K562 (cell line): ENCODE measurements at regions not wholly inside any gene's neighbourhood (a gene's known extent, or its start where the extent isn't known, plus 50 kb on each side); places are given as distances from the start of the nearest gene placed in this dataset.

ENCODE experiments used
- ATAC-seq: fragments of 200-7000 bp; cut with Tn5 transposase; 3 replicates; pipeline ENCODE4 v1.9.1; 2020; ENCODE audit warnings: moderate library complexity
- BruUV-seq: library from RNA; stranded (reverse); fragments of 400-500 nt; replicated peaks from 2 replicates; lab custom pipeline; 2021; lab: Mats Ljungman, UMichigan
- CTCF ChIA-PET: fragments of 300-600 bp; formaldehyde crosslinking; extraction: SDS; loops from one replicate; lab custom pipeline; 2021; ENCODE audit warnings: low intra/inter-chr PET ratio; lab: Yijun Ruan, JAX
- POLR2A ChIA-PET: fragments of 300-600, 350-650 bp; sonication (Branson Sonifier 250); formaldehyde crosslinking; extraction: SDS; loops from one replicate; lab custom pipeline; 2021; ENCODE audit warnings: antibody characterized with exemption, inconsistent platforms; lab: Yijun Ruan, JAX
- DNase-seq, 4 experiments: peaks; one replicate each; pipeline versions ENCODE4 v3.0.0 to v3.0.0-alpha.2; 2011 to 2018; ENCODE audit warnings: low spot score in 3 of 4, mixed read lengths in 3 of 4; ENCODE audit errors: extremely low read depth in 1 of 4
- FAIRE-seq: peaks from 2 replicates; lab custom pipeline; 2011; peaks lifted over from hg19 to GRCh38; lab: Jason Lieb, UNC
- H2AFZ ChIP-seq: 2 replicates; pipeline ENCODE4 v1.6.0; 2011; ENCODE audit warnings: low read depth, low read length, control low read depth, inconsistent platforms
- H3K27ac ChIP-seq: fragments of 200-600 bp; 3 replicates; pipeline ENCODE4 v1.8.0; 2011; ENCODE audit warnings: low read depth, mild to moderate bottlenecking, control low read depth, inconsistent platforms, low read length, moderate library complexity, mixed read lengths; ENCODE audit errors: extremely low read depth
- H3K27me3 ChIP-seq, 2 experiments: fragments of 300-600 bp in 1 of 2; 2 replicates in 1 of 2; 3 replicates in 1 of 2; pipeline versions ENCODE4 v1.6.0 to v1.8.0; 2011; ENCODE audit warnings: inconsistent platforms in 2 of 2, low read length in 2 of 2, mild to moderate bottlenecking in 1 of 2, mixed read lengths in 1 of 2, moderate library complexity in 1 of 2; ENCODE audit not compliant: control insufficient read depth in 2 of 2, insufficient read depth in 2 of 2
- H3K36me3 ChIP-seq: fragments of 300-600 bp; 3 replicates; pipeline ENCODE4 v1.8.0; 2011; ENCODE audit warnings: mild to moderate bottlenecking, low read length, inconsistent platforms; ENCODE audit not compliant: control insufficient read depth, insufficient read depth
- H3K4me1 ChIP-seq, 2 experiments: fragments of 200-600 bp in 1 of 2; replicated peaks in 1 of 2; 2 replicates in 1 of 2; 3 replicates in 1 of 2; pipeline versions ENCODE4 v1.5.1 to v1.8.0; 2011; ENCODE audit warnings: inconsistent platforms in 2 of 2, low read length in 2 of 2, mild to moderate bottlenecking in 1 of 2, mixed read lengths in 1 of 2, moderate library complexity in 1 of 2; ENCODE audit not compliant: control insufficient read depth in 2 of 2, insufficient read depth in 2 of 2
- H3K4me2 ChIP-seq: 2 replicates; pipeline ENCODE4 v1.6.1; 2011; ENCODE audit warnings: low read length, control low read depth, inconsistent platforms, mixed read lengths; ENCODE audit not compliant: insufficient read depth
- H3K4me3 ChIP-seq: fragments of 200-600 bp; sonication (generic), shearing (Covaris generic); 2 replicates; pipeline ENCODE4 v1.5.1; 2016; ENCODE audit warnings: control low read depth, inconsistent platforms
- H3K79me2 ChIP-seq: fragments of 200-600 bp; 3 replicates; pipeline ENCODE4 v1.8.0; 2011; ENCODE audit warnings: low read length, inconsistent platforms; ENCODE audit not compliant: control insufficient read depth, insufficient read depth
- H3K9ac ChIP-seq, 2 experiments: 2 replicates each; pipeline versions ENCODE4 v1.6.0 to v1.6.1; 2011; ENCODE audit warnings: low read depth in 2 of 2, low read length in 2 of 2, control low read depth in 1 of 2, inconsistent platforms in 1 of 2, mild to moderate bottlenecking in 1 of 2, mixed read lengths in 1 of 2; ENCODE audit not compliant: insufficient read depth in 1 of 2
- H3K9me1 ChIP-seq: one replicate; pipeline ENCODE4 v1.6.0; 2011; ENCODE audit warnings: inconsistent platforms, mild to moderate bottlenecking, low read length, moderate library complexity; ENCODE audit not compliant: control insufficient read depth, insufficient read depth
- H3K9me3 ChIP-seq: replicated peaks from 2 replicates; pipeline ENCODE4 v1.5.1; 2011; ENCODE audit warnings: low read depth, low read length, inconsistent platforms; ENCODE audit not compliant: control insufficient read depth, insufficient read depth
- H4K20me1 ChIP-seq: replicated peaks from 2 replicates; pipeline ENCODE4 v1.6.1; 2011; ENCODE audit warnings: low read length, inconsistent platforms, mixed read lengths; ENCODE audit not compliant: control insufficient read depth, insufficient read depth
- CBFA2T3 ChIP-seq: fragments of 450-650 bp; IDR thresholded peaks from 2 replicates; pipeline ENCODE4 v1.6.1; 2017
- CHD4 ChIP-seq: fragments of 200-600 bp; sonication (generic); IDR thresholded peaks from 3 replicates; pipeline ENCODE4 v1.6.1; 2012; ENCODE audit warnings: low read depth, mild to moderate bottlenecking, mixed read lengths, low read length, inconsistent platforms; ENCODE audit not compliant: insufficient read depth, insufficient replicate concordance, poor library complexity, severe bottlenecking
- EP300 ChIP-seq: IDR thresholded peaks from 2 replicates; pipeline ENCODE4 v1.6.1; 2012; ENCODE audit warnings: low read length, improper control_type of control experiment
- FOSL1 ChIP-seq: fragments of 200-800 bp; sonication (Bioruptor generic); conservative IDR thresholded peaks from 2 replicates; pipeline ENCODE4 v1.6.1; 2016; ENCODE audit warnings: missing genetic modification characterization, missing compliant biosample characterization
- GABPB1 ChIP-seq: sonication (generic); formaldehyde crosslinking; IDR thresholded peaks from 2 replicates; pipeline ENCODE4 v1.8.0; 2022; ENCODE audit warnings: mild to moderate bottlenecking, missing genetic modification reagents
- MED1 ChIP-seq: sonication (generic); formaldehyde crosslinking; IDR thresholded peaks from 2 replicates; pipeline ENCODE4 v1.8.1; 2023; ENCODE audit warnings: missing genetic modification reagents, borderline replicate concordance
- NBN ChIP-seq: fragments of 450-650 bp; IDR thresholded peaks from 2 replicates; pipeline ENCODE4 v1.6.1; 2016; ENCODE audit warnings: low read depth, mild to moderate bottlenecking
- NEUROD1 ChIP-seq: fragments of 150-350 bp; IDR thresholded peaks from 2 replicates; pipeline ENCODE4 v1.6.1; 2014; ENCODE audit warnings: borderline replicate concordance, low read length, low read depth; ENCODE audit not compliant: partially characterized antibody
- RHOXF2B ChIP-seq: fragments of 250-450 bp; sonication (Bioruptor Pico); conservative IDR thresholded peaks from 2 replicates; pipeline ENCODE4 v1.5.1; 2021
- ZBTB7A ChIP-seq: IDR thresholded peaks from 2 replicates; pipeline ENCODE4 v1.6.1; 2011; ENCODE audit warnings: low read depth, mild to moderate bottlenecking, low read length, moderate library complexity, borderline replicate concordance; ENCODE audit not compliant: control insufficient read depth
- ZKSCAN8 ChIP-seq: fragments of 200-800 bp; sonication (Bioruptor generic); IDR thresholded peaks from 2 replicates; pipeline ENCODE4 v1.6.1; 2016; ENCODE audit warnings: missing genetic modification characterization, missing compliant biosample characterization
- ZNF23 ChIP-seq: fragments of 250-450 bp; sonication (Bioruptor Pico); IDR thresholded peaks from 2 replicates; pipeline ENCODE4 v1.4.0; 2020; ENCODE audit warnings: mild to moderate bottlenecking
- WGBS: fragments of 100-300 bp; shearing (Covaris generic); methylation state at CpG from one replicate; pipeline ENCODE4 v1.1.6; 2016; ENCODE audit warnings: low coverage, mixed read lengths; ENCODE audit not compliant: insufficient coverage; ENCODE audit errors: missing lambda C conversion rate; 5-methylcytosine and 5-hydroxymethylcytosine counted together
- in situ Hi-C: fragments of 300-500 bp; cut with MboI; formaldehyde crosslinking; loops from 4 replicates; pipeline ENCODE4 v1.15.0; 2018; ENCODE audit warnings: inconsistent platforms, mixed read lengths
- intact Hi-C: fragments of 100-400 bp; cut with micrococcal nuclease; formaldehyde crosslinking; loops from 2 replicates; pipeline ENCODE4 v1.14.2; 2022
- TF ChIP-seq, protein P1 (sequence below), 2 experiments: fragments of 450-650 bp; conservative IDR thresholded peaks; 2 replicates each; pipeline ENCODE4 v1.6.1; 2017; ENCODE audit warnings: mild to moderate bottlenecking in 2 of 2, moderate library complexity in 2 of 2
- TF ChIP-seq, protein P2 (sequence below): sonication (generic); formaldehyde crosslinking; IDR thresholded peaks from 2 replicates; pipeline ENCODE4 v1.5.0; 2020; ENCODE audit warnings: missing genetic modification reagents
- TF ChIP-seq, protein P3 (sequence below): sonication (generic); formaldehyde crosslinking; IDR thresholded peaks from 2 replicates; pipeline ENCODE4 v1.8.0; 2022; ENCODE audit warnings: missing genetic modification reagents, mild to moderate bottlenecking, moderate library complexity, borderline replicate concordance

DNA sequence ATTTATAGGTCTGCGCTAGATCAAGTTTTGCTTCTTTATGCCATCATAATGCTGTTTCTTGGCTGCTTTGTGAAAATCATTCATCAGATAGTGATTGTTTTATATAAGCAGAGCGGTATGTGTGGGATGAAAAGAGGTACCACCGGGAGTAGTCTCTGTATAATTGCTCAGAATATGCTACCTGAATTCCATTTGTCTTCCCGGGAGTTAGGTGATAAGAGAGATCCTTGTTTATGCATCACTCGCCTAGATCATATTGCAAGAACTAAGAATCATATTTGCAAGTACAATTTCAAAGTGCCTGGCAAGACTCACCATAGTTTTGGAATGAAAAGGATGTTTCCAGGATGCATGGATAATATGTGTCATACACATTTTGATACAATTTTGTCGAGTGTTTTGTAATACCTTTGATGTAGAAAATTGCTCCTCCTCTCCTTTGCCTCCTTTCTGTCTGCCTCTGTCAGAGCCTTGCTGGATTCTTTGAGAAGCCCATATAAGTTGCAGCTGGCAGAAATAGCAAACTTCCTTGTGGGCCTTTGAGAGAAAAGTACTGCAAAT is 1306.0 kb upstream of the SLC10A2 start:
- Histone ChIP-seq H3K9me3 (no peaks in the 10 kb centered on the region), H3K9me1 (no peaks in the 10 kb centered on the region), H3K79me2 (no peaks in the 10 kb centered on the region), H3K4me1 (no peaks in the 10 kb centered on the region), H3K27ac (no peak overlapping the region), H3K27me3 (no peaks in the 10 kb centered on the region), H2AFZ (no peak overlapping the region), H3K36me3 (no peaks in the 10 kb centered on the region), H3K4me3 (no peak overlapping the region), H3K4me2 (no peak overlapping the region), H4K20me1 (no peaks in the 10 kb centered on the region), H3K9ac (no peak overlapping the region)
- no peak for ATAC-seq
- in situ Hi-C loops (no loop called here), intact Hi-C loops (no loop called here)
- POLR2A ChIA-PET = no interaction called here
- BruUV-seq = no TSS peak
- FAIRE-seq = no peak
- 1% methylated on average over 6 of the region's 6 CpGs for WGBS
- DNase-seq = no peak
- TF ChIP-seq, protein P1, sequence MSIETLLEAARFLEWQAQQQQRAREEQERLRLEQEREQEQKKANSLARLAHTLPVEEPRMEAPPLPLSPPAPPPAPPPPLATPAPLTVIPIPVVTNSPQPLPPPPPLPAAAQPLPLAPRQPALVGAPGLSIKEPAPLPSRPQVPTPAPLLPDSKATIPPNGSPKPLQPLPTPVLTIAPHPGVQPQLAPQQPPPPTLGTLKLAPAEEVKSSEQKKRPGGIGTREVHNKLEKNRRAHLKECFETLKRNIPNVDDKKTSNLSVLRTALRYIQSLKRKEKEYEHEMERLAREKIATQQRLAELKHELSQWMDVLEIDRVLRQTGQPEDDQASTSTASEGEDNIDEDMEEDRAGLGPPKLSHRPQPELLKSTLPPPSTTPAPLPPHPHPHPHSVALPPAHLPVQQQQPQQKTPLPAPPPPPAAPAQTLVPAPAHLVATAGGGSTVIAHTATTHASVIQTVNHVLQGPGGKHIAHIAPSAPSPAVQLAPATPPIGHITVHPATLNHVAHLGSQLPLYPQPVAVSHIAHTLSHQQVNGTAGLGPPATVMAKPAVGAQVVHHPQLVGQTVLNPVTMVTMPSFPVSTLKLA (conservative IDR thresholded peaks at IDR 0.05) = no peak
- TF ChIP-seq ZNF23 (CRISPR knock-in tag) (no peak), EP300 (no peak), ZBTB7A (no peak), GABPB1 (no peak), FOSL1 (tag) (no peak), CHD4 (no peak), RHOXF2B (CRISPR knock-in tag) (no peak), NEUROD1 (no peak), MED1 (CRISPR knock-in tag) (no peak), CBFA2T3 (no peak), NBN (no peak), ZKSCAN8 (CRISPR knock-in tag) (no peak)
- TF ChIP-seq, protein P2, sequence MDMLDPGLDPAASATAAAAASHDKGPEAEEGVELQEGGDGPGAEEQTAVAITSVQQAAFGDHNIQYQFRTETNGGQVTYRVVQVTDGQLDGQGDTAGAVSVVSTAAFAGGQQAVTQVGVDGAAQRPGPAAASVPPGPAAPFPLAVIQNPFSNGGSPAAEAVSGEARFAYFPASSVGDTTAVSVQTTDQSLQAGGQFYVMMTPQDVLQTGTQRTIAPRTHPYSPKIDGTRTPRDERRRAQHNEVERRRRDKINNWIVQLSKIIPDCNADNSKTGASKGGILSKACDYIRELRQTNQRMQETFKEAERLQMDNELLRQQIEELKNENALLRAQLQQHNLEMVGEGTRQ (CRISPR knock-in tag) = no peak
- TF ChIP-seq, protein P3, sequence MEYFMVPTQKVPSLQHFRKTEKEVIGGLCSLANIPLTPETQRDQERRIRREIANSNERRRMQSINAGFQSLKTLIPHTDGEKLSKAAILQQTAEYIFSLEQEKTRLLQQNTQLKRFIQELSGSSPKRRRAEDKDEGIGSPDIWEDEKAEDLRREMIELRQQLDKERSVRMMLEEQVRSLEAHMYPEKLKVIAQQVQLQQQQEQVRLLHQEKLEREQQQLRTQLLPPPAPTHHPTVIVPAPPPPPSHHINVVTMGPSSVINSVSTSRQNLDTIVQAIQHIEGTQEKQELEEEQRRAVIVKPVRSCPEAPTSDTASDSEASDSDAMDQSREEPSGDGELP (CRISPR knock-in tag) = no peak
- CTCF ChIA-PET = no interaction called here
